Bronchial epithelial cell (primary cell): ENCODE measurements at regions not wholly inside any gene's neighbourhood (a gene's known extent, or its start where the extent isn't known, plus 50 kb on each side); places are given as distances from the start of the nearest gene placed in this dataset.

ENCODE experiments used
- DNase-seq: peaks from one replicate; pipeline ENCODE4 v3.0.0-alpha.2; 2010; ENCODE audit warnings: low read depth
- FAIRE-seq: peaks from 2 replicates; lab custom pipeline; 2011; peaks lifted over from hg19 to GRCh38; lab: Jason Lieb, UNC
- H3K27me3 ChIP-seq: 2 replicates; pipeline ENCODE4 v1.5.1; 2011; ENCODE audit warnings: low read length; ENCODE audit not compliant: control insufficient read depth, insufficient read depth
- H3K36me3 ChIP-seq: 2 replicates; pipeline ENCODE4 v1.5.1; 2011; ENCODE audit warnings: low read length; ENCODE audit not compliant: control insufficient read depth, insufficient read depth
- H3K4me3 ChIP-seq: 2 replicates; pipeline ENCODE4 v1.5.1; 2011; ENCODE audit warnings: mild to moderate bottlenecking, low read depth, low read length, control low read depth
- CTCF ChIP-seq: IDR thresholded peaks from 2 replicates; pipeline ENCODE4 v1.5.1; 2011; ENCODE audit warnings: mild to moderate bottlenecking, moderate library complexity, low read length, control low read depth, inconsistent platforms; ENCODE audit not compliant: insufficient read depth, severe bottlenecking

- FAIRE-seq (no peak), DNase-seq (no peak)
- Histone ChIP-seq H3K36me3 (no peaks in the 10 kb centered on the region), H3K4me3 (no peak overlapping the region), H3K27me3 (no peaks in the 10 kb centered on the region)
- TF ChIP-seq CTCF, result no peak
These were observed 258.6 kb upstream of the TMEM132C start for GRCh38 chr12:128008341-128008740.

- no peak for DNase-seq
- TF ChIP-seq CTCF, result no peak
- H3K4me3 ChIP-seq, result no peak overlapping the region
- no peak for FAIRE-seq
- H3K27me3 ChIP-seq, result no peaks in the 10 kb centered on the region
- H3K36me3 ChIP-seq, result no peaks in the 10 kb centered on the region
These were observed 257.9 kb upstream of the TMEM132C start for GRCh38 chr12:128009108-128009507.

- H3K36me3 ChIP-seq, result no peaks in the 10 kb centered on the region
- no peak overlapping the region for H3K4me3 ChIP-seq
- TF ChIP-seq CTCF, result no peak
- DNase-seq, result no peak
- FAIRE-seq, result no peak
- no peaks in the 10 kb centered on the region for H3K27me3 ChIP-seq
These were observed 254.9 kb upstream of the TMEM132C start for GRCh38 chr12:128012110-128012509.

- DNase-seq, result no peak
- H3K4me3 ChIP-seq, result no peak overlapping the region
- H3K36me3 ChIP-seq, result no peaks in the 10 kb centered on the region
- no peak for TF ChIP-seq CTCF
- FAIRE-seq, result no peak
- no peaks in the 10 kb centered on the region for H3K27me3 ChIP-seq
These were observed 251.7 kb upstream of the TMEM132C start for GRCh38 chr12:128015276-128015675.

GRCh38 chr12:128018067-128018466 lies 248.9 kb upstream of the TMEM132C start:
- H3K36me3 ChIP-seq, result no peaks in the 10 kb centered on the region
- H3K4me3 ChIP-seq, result no peak overlapping the region
- FAIRE-seq (no peak), DNase-seq (no peak)
- no peaks in the 10 kb centered on the region for H3K27me3 ChIP-seq
- no peak for TF ChIP-seq CTCF

GRCh38 chr12:128019996-128020544 lies 246.9 kb upstream of the TMEM132C start:
- no peak for TF ChIP-seq CTCF
- no peaks in the 10 kb centered on the region for H3K27me3 ChIP-seq
- no peak for FAIRE-seq
- H3K36me3 ChIP-seq, result no peaks in the 10 kb centered on the region
- DNase-seq, result no peak
- no peak overlapping the region for H3K4me3 ChIP-seq
